ENCODE measurements at regions not wholly inside any gene's neighbourhood (a gene's known extent, or its start where the extent isn't known, plus 50 kb on each side); places are given as distances from the start of the nearest gene placed in this dataset. TPM values are rescaled to one million over a fixed set of nuclear protein-coding genes. Genes with fewer than 3 reads are reported as not detected.

DNA sequence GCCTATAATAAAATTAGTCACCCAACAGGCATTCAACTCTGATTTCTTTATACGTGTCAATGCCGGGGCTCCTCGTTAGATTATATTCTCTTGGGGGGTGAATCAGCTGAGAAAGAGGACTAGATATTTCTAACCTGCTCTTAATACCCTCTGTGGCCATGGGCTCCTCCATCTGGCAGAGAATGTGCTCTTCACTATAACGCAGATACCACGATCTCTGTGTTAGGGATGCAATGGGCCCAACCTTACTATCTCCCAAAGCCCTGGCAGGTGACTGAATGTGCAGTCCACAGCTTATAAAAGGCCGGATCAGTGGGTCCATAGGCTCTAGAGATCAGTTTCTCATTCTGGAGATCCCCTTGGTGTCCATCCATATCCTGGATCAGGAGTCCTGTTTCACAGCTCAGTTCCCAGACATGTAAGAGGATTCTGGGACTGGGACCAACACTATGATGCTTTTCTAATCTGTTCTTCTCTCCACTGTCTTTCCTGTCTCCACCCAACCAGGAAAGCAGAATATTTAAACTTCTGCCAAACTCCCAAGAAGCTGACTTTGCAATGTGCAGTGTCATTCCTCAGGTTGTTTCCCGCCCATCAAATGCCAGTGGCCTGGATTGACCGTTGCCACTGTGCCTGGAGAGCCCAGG, 71.4 kb upstream of the CELF4 start:
- no peak overlapping the region for H3K27ac Mint-ChIP-seq
- ChIA-PET CTCF (no interaction called here), POLR2A (no interaction called here)
- no peak overlapping the region for H3K4me3 Mint-ChIP-seq
- no peak for ATAC-seq
- H3K4me1 Mint-ChIP-seq = no peaks in the 10 kb centered on the region
- no peaks in the 10 kb centered on the region for H3K27me3 Mint-ChIP-seq
- DNase-seq = no peak
- no peaks in the 10 kb centered on the region for H3K9me3 Mint-ChIP-seq (ENCODE audit: low read depth)
- no peaks in the 10 kb centered on the region for H3K36me3 Mint-ChIP-seq (ENCODE audit: low read depth)
- intact Hi-C loops (cut with DNase I, micrococcal nuclease) = no loop called here

DNA sequence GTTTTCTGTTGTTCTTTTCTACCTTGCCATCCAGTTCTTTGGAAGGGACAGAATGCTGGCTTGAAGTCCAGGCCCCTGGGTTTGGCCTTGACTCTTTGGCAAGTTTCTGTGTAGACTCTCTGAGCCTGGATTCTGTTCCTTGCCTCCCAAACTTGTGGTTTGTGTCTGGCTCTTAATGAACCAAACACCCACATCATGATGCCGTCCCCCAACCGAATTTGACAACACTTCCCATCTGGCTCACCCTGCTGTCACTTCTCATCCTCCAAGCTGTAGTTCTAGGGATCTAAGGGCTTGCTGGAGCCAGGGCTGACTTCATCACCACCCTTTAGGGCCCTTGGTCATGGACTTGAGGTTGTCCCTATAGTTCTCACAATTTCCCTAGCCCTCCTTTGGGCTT, 68.9 kb upstream of the CELF4 start:
- DNase-seq (no peak), ATAC-seq (no peak)
- H3K9me3 Mint-ChIP-seq (ENCODE audit: low read depth) = no peaks in the 10 kb centered on the region
- no peaks in the 10 kb centered on the region for H3K36me3 Mint-ChIP-seq (ENCODE audit: low read depth)
- ChIA-PET CTCF (no interaction called here), POLR2A (no interaction called here)
- H3K4me1 Mint-ChIP-seq = no peaks in the 10 kb centered on the region
- intact Hi-C loops (cut with DNase I, micrococcal nuclease) = no loop called here
- no peaks in the 10 kb centered on the region for H3K27me3 Mint-ChIP-seq
- H3K4me3 Mint-ChIP-seq = no peak overlapping the region
- no peak overlapping the region for H3K27ac Mint-ChIP-seq

DNA sequence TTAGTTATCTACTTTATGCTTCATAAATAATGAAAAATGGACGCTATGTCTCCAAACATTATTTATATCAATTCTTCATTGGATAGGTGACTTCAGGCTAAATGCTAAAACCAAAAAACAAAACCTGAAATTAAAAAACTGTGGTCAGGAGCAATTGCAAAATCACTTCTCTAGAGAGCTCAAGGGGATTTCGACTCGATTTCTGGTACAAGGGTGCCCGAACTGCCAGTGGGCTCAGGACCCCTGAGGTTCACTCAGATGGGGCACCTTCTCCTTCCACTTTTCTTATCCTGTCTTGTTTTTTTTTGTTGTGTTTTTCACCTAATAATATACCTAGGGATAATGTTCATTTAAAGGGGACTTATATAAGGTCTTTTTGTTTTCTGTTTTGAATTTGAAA, 65.8 kb upstream of the CELF4 start:
- ChIA-PET POLR2A (no interaction called here), CTCF (no interaction called here)
- intact Hi-C loops (cut with DNase I, micrococcal nuclease) = no loop called here
- H3K9me3 Mint-ChIP-seq (ENCODE audit: low read depth) = no peaks in the 10 kb centered on the region
- no peaks in the 10 kb centered on the region for H3K36me3 Mint-ChIP-seq (ENCODE audit: low read depth)
- ATAC-seq (no peak), DNase-seq (no peak)
- H3K27me3 Mint-ChIP-seq = no peaks in the 10 kb centered on the region
- H3K4me3 Mint-ChIP-seq = no peak overlapping the region
- no peaks in the 10 kb centered on the region for H3K4me1 Mint-ChIP-seq
- no peak overlapping the region for H3K27ac Mint-ChIP-seq

DNA sequence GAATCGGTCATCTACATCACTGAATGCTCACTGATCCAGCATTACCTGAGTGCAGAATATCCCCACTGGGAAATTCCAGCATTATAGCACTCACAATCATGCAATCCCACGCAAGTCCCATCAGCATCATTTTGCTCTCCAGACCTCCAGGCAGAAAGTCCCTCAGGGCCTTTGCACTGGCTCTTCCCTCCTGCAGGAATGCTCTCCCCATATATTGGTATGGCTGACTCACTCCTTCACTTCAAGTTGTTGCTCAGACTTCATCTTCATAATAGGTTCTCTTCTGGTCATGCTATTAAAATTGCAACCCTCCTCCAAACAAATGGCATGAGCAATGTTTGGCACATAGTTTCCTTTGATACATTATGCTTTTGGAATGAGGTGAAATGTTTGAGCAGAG, 64.7 kb upstream of the CELF4 start:
- Mint-ChIP-seq H3K36me3 (ENCODE audit: low read depth) (no peaks in the 10 kb centered on the region), H3K4me3 (no peak overlapping the region), H3K4me1 (no peaks in the 10 kb centered on the region), H3K9me3 (ENCODE audit: low read depth) (no peaks in the 10 kb centered on the region), H3K27me3 (no peaks in the 10 kb centered on the region), H3K27ac (no peak overlapping the region)
- POLR2A ChIA-PET = no interaction called here
- DNase-seq (no peak), ATAC-seq (no peak)
- CTCF ChIA-PET = no interaction called here
- intact Hi-C loops (cut with DNase I, micrococcal nuclease) = no loop called here

DNA sequence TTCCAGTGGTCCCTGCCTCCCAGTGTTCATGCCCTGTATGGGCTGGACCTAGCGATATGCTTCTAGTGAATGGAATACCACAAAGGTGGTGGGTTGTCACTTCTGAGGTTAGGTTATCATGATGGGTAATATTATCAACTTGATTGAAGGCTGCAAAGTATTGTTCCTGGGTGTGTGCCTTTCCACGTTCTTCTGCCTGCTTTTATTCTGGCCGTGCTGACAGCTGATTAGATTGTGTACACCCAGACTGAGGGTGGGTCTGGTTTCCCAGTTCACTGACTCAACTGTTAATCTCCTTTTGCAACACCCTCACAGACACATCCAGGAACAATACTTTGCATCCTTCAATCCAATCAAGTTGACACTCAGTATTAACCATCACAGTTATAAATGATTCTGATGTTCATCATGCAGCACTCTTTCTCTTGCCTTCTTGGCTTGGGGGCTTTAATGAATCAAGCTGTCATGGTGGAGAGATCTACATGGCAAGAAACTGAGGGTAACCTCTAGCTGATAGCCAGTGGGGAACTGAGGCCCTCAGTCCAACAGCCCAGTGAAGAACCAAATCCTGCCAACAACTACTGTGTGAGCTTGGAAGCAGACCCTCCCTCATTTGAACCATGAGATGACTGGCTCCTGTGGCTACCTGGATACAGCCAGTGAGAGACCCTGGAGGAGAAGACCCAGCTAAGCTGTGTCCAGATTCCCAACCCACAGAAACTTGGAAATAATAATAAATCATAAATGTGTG, 63.0 kb upstream of the CELF4 start:
- H3K27ac Mint-ChIP-seq = no peak overlapping the region
- DNase-seq (no peak), ATAC-seq (no peak)
- ChIA-PET POLR2A (no interaction called here), CTCF (no interaction called here)
- H3K36me3 Mint-ChIP-seq (ENCODE audit: low read depth) = no peaks in the 10 kb centered on the region
- H3K4me3 Mint-ChIP-seq = no peak overlapping the region
- no peaks in the 10 kb centered on the region for H3K4me1 Mint-ChIP-seq
- no peaks in the 10 kb centered on the region for H3K27me3 Mint-ChIP-seq
- no peaks in the 10 kb centered on the region for H3K9me3 Mint-ChIP-seq (ENCODE audit: low read depth)
- intact Hi-C loops (cut with DNase I, micrococcal nuclease) = no loop called here

DNA sequence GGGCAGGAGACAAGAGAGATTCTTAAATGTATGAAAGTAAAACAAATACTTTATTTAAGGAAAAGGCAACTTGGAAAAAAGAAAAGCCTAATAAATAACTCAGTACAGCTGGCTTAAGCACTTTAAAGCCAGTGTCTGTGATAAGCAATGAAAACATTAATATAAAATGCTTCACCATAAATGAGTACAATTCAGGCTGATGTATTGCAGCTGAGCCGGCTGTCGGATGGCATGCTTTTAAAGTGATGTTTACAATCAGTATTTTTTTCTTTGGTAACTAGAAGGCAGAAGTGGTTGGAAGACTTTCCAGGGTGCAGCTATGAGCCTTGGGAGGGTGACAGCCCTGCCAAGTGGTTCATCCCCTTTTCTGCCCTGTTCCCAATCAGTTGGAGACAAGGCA, 58.7 kb upstream of the CELF4 start:
- no peak overlapping the region for H3K27ac Mint-ChIP-seq
- H3K27me3 Mint-ChIP-seq = no peaks in the 10 kb centered on the region
- no peaks in the 10 kb centered on the region for H3K9me3 Mint-ChIP-seq (ENCODE audit: low read depth)
- no peaks in the 10 kb centered on the region for H3K36me3 Mint-ChIP-seq (ENCODE audit: low read depth)
- no peak for ATAC-seq
- H3K4me3 Mint-ChIP-seq = no peak overlapping the region
- ChIA-PET CTCF (no interaction called here), POLR2A (no interaction called here)
- intact Hi-C loops (cut with DNase I, micrococcal nuclease) = no loop called here
- DNase-seq = no peak
- no peaks in the 10 kb centered on the region for H3K4me1 Mint-ChIP-seq

DNA sequence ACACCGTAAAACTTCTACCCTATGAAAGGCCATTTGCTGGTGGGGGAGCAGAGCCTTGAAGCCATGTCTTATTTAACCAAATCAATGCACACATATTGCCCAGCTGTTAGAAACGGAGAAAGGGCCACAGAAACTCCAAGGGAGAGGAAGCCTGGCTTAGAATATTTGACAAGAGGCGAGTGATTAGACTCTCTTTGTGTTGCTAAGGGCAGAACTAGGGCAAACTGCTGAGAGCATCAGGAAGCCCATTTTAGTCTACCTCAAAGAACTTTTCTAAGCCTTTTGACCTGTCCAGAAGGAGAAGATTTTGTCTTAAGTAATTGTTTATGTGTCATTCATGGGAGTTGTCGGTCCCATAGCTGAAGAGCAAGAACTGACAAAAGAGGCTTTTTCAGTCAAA, 54.4 kb upstream of the CELF4 start:
- Mint-ChIP-seq H3K27me3 (no peaks in the 10 kb centered on the region), H3K4me1 (no peaks in the 10 kb centered on the region), H3K4me3 (no peak overlapping the region), H3K27ac (no peak overlapping the region), H3K9me3 (ENCODE audit: low read depth) (no peaks in the 10 kb centered on the region), H3K36me3 (ENCODE audit: low read depth) (no peaks in the 10 kb centered on the region)
- ATAC-seq = no peak
- ChIA-PET CTCF (no interaction called here), POLR2A (no interaction called here)
- intact Hi-C loops (cut with DNase I, micrococcal nuclease) = no loop called here
- DNase-seq = no peak

DNA sequence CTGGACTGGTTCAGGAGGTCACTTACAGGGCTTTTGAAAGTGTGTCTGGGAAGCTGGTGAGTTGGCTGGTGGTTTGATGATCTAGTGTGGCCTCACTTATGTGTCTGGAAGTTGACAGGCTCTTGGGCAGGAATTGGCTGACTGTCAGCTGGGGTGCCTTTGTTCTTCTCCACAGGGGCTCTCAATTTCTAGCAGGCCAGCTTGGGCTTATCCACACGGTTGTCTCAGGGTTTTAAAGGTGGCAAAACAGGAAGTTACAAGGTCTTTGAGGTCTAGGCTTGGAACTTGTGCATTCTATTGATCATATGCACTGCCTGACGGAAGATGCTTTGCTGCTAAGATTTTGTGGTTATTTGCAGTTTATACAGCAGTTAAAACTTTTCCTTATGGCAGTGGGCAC, 52.0 kb upstream of the CELF4 start:
- POLR2A ChIA-PET = no interaction called here
- H3K36me3 Mint-ChIP-seq (ENCODE audit: low read depth) = no peaks in the 10 kb centered on the region
- no peak for ATAC-seq
- H3K4me3 Mint-ChIP-seq = no peak overlapping the region
- no peak overlapping the region for H3K27ac Mint-ChIP-seq
- H3K9me3 Mint-ChIP-seq (ENCODE audit: low read depth) = no peaks in the 10 kb centered on the region
- no peaks in the 10 kb centered on the region for H3K4me1 Mint-ChIP-seq
- intact Hi-C loops (cut with DNase I, micrococcal nuclease) = no loop called here
- DNase-seq = no peak
- H3K27me3 Mint-ChIP-seq = no peaks in the 10 kb centered on the region
- CTCF ChIA-PET = no interaction called here

Small RNA genes in the stretch of these regions (microRNA-seq; reads per million reads assigned to microRNA genes)
- not detected for gene MIR4318 (ENCODE audit: borderline replicate concordance)
- not detected for gene MIR5583-1 (ENCODE audit: borderline replicate concordance)
- gene MIR5583-2 (ENCODE audit: borderline replicate concordance) = not detected
- not detected for gene MIR924 (ENCODE audit: borderline replicate concordance)

Measured in activated CD4-positive, alpha-beta T cell treated with anti-CD3 and anti-CD28 coated beads for 36 hours (primary cell).